Kidney (tissue), 13 donors: ENCODE measurements at regions not wholly inside any gene's neighbourhood (a gene's known extent, or its start where the extent isn't known, plus 50 kb on each side); places are given as distances from the start of the nearest gene placed in this dataset.

Experiments
- DNase-seq, 5 donors: peaks; one replicate each; pipeline ENCODE4 v3.0.0-alpha.2; 2013 to 2020
- FAIRE-seq: peaks from 2 replicates; lab custom pipeline; 2012; peaks lifted over from hg19 to GRCh38; lab: Jason Lieb, UNC
- H3K27ac ChIP-seq, 2 donors: one replicate each; pipeline ENCODE4 v1.7.0; 2013; ENCODE audit warnings: low read depth in 2 of 2, low read length in 2 of 2, inconsistent platforms in 1 of 2
- H3K27me3 ChIP-seq: one replicate; pipeline ENCODE4 v1.7.1; 2013; ENCODE audit warnings: low read length, inconsistent platforms; ENCODE audit not compliant: control insufficient read depth, insufficient read depth
- H3K36me3 ChIP-seq, 3 donors: one replicate each; pipeline versions ENCODE4 v1.7.0 to v1.7.1; 2013; ENCODE audit warnings: low read length in 3 of 3, control low read depth in 1 of 3, inconsistent platforms in 1 of 3; ENCODE audit not compliant: insufficient read depth in 3 of 3, control insufficient read depth in 2 of 3
- H3K4me1 ChIP-seq, 3 donors: one replicate each; pipeline versions ENCODE4 v1.7.0 to v1.7.1; 2013; ENCODE audit warnings: low read length in 3 of 3, inconsistent platforms in 1 of 3, low read depth in 1 of 3; ENCODE audit not compliant: control insufficient read depth in 2 of 3, insufficient read depth in 2 of 3
- H3K4me3 ChIP-seq, 3 donors: one replicate each; pipeline versions ENCODE4 v1.7.0 to v1.8.1; 2013; ENCODE audit warnings: low read length in 3 of 3, control low read depth in 1 of 3, inconsistent platforms in 1 of 3
- H3K9ac ChIP-seq, 3 donors: one replicate each; pipeline versions ENCODE4 v1.7.0 to v1.7.1; 2013; ENCODE audit warnings: low read length in 3 of 3, control low read depth in 1 of 3, inconsistent platforms in 1 of 3
- H3K9me3 ChIP-seq, 3 donors: one replicate each; pipeline versions ENCODE4 v1.7.0 to v1.7.1; 2013; ENCODE audit warnings: low read length in 3 of 3, control low read depth in 1 of 3, inconsistent platforms in 1 of 3; ENCODE audit not compliant: control insufficient read depth in 2 of 3, insufficient read depth in 1 of 3
- CTCF ChIP-seq: IDR thresholded peaks from 3 replicates; pipeline ENCODE4 v1.5.1; 2012; ENCODE audit warnings: mild to moderate bottlenecking, moderate library complexity, borderline replicate concordance; ENCODE audit not compliant: insufficient read depth; ENCODE audit errors: extremely low read depth
- intact Hi-C: fragments of 100-400 bp; cut with DNase I; formaldehyde crosslinking; loops from one replicate; pipeline ENCODE4 v1.11.1; 2022
- donor health status: control.
- donor health status: control.
- donor health status: control.
- donor health status: control.
- donor health status: control.
- donor health status: DM: yes; HTN: yes; CAD: no.
- donor health status: Normal renal cell carcinoma (clear cell type).

- DNase-seq (peak in 1 of 5 donors; percentile 13), FAIRE-seq (no peak)
- Histone ChIP-seq H3K27me3 (no peaks in the 10 kb centered on the region), H3K4me3 (no peak overlapping the region), H3K9ac (no peak overlapping the region), H3K36me3 (no peaks in the 10 kb centered on the region), H3K27ac (no peak overlapping the region), H3K4me1 (no peaks in the 10 kb centered on the region), H3K9me3 (no peaks in the 10 kb centered on the region)
- intact Hi-C loops = no loop called here
- TF ChIP-seq CTCF = no peak
These were observed 255.4 kb upstream of the ARPP21 start for GRCh38 chr3:35383719-35384555.

- no peak overlapping the region for H3K4me3 ChIP-seq
- H3K9ac ChIP-seq = no peak overlapping the region
- FAIRE-seq = no peak
- TF ChIP-seq CTCF = no peak
- H3K27ac ChIP-seq = no peak overlapping the region
- intact Hi-C loops = no loop called here
- no peaks in the 10 kb centered on the region for H3K4me1 ChIP-seq
- DNase-seq = no peak
- no peaks in the 10 kb centered on the region for H3K9me3 ChIP-seq
- no peaks in the 10 kb centered on the region for H3K27me3 ChIP-seq
- no peaks in the 10 kb centered on the region for H3K36me3 ChIP-seq
These were observed 254.1 kb upstream of the ARPP21 start for GRCh38 chr3:35385271-35385670.

- peaks cover 0 to 8% (median 0%) of the 10 kb centered on the region in 3 donors for H3K9me3 ChIP-seq
- TF ChIP-seq CTCF = no peak
- H3K27ac ChIP-seq = no peak overlapping the region
- DNase-seq = no peak
- H3K4me1 ChIP-seq = no peaks in the 10 kb centered on the region
- H3K36me3 ChIP-seq = no peaks in the 10 kb centered on the region
- H3K4me3 ChIP-seq = no peak overlapping the region
- no peak overlapping the region for H3K9ac ChIP-seq
- no peaks in the 10 kb centered on the region for H3K27me3 ChIP-seq
- FAIRE-seq = no peak
- intact Hi-C loops = no loop called here
These were observed 249.4 kb upstream of the ARPP21 start for GRCh38 chr3:35389907-35390306.
